ENCODE measurements at regions not wholly inside any gene's neighbourhood (a gene's known extent, or its start where the extent isn't known, plus 50 kb on each side); places are given as distances from the start of the nearest gene placed in this dataset.

DNA sequence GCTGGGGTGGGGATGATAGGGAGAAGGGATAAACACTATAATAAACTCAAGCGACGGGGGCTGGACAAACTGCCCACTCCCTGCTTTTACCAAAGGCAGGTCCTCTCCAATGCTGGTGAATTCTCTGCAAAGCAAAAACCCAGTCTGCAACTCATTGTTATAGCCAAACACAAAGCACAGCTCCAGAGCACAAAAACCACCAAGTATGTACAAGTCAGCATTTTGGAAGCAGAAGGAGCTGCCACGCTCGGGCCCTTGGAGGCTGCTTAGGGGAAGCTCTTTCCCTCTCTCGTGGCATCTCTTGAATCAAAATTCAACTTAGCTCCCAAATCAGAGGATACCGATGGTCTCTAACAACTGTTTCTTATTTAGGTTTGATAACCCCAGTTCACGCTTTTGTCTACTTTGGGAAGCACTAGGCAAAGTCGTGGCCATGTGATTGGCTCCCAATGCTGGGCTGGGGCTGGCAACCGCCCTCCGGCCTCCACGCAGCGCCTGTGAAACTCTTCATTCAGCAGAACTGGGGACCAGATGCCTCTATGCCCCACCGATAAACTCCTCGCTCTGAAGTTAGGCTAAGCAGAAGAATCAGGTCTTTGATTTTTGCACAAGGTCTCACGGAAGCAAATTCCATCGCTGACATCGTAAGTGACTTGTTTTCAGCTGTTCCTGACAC, 158.5 kb upstream of the FOXN3 start:
- ChIA-PET CTCF (interaction anchor here (0.6 kb wide), 1 partner anchor 10 kb away, joined by 3 read pairs; no protein-coding TSS in a partner anchor), POLR2A (no interaction called here), RAD21 (ENCODE audit: unreplicated experiment) (no interaction called here), SMC1A (ENCODE audit: uncharacterized antibody, unreplicated experiment) (interaction anchor here (0.8 kb wide), 1 partner anchor 65 kb away, joined by 3 read pairs; no protein-coding TSS in a partner anchor)
- Histone ChIP-seq H4K20me1 (ENCODE audit: control insufficient read depth, insufficient read depth) (no peaks in the 10 kb centered on the region), H2AFZ (ENCODE audit: control insufficient read depth, low read depth, low read length) (no peak overlapping the region), H3K4me1 (ENCODE audit: control insufficient read depth, insufficient read depth, low read length) (no peaks in the 10 kb centered on the region), H3K36me3 (ENCODE audit: control insufficient read depth in 2 of 2, insufficient read depth in 2 of 2, low read length in 1 of 2) (no peaks in the 10 kb centered on the region), H3K9me3 (replicated peaks; ENCODE audit: control insufficient read depth, insufficient read depth, low read length) (no peaks in the 10 kb centered on the region), H3K9ac (ENCODE audit: control insufficient read depth, insufficient read depth, low read length) (no peak overlapping the region), H3K4me3 (no peak overlapping the region), H3K4me2 (ENCODE audit: control insufficient read depth, insufficient read depth) (no peak overlapping the region), H3K79me2 (ENCODE audit: control insufficient read depth, insufficient read depth, low read length) (no peaks in the 10 kb centered on the region), H3K27me3 (replicated peaks in 1 of 2; ENCODE audit: control insufficient read depth in 2 of 2, insufficient read depth in 2 of 2, low read length in 1 of 2) (no peaks in the 10 kb centered on the region), H3K27ac (ENCODE audit: control insufficient read depth, insufficient read depth) (no peak overlapping the region)
- in situ Hi-C loops (cut with MboI) = no loop called here
- TF ChIP-seq ATF7 (IDR thresholded peaks at IDR 0.05; ENCODE audit: low read depth) (no peak), MYC (IDR thresholded peaks at IDR 0.05; ENCODE audit: insufficient read depth, insufficient read length, insufficient replicate concordance, low read length, severe bottlenecking) (no peak), CHD4 (IDR thresholded peaks at IDR 0.05) (no peak), ZNF207 (IDR thresholded peaks at IDR 0.05; ENCODE audit: borderline replicate concordance) (no peak), TCF3 (IDR thresholded peaks at IDR 0.05; ENCODE audit: borderline replicate concordance, insufficient read depth, low read depth, low read length) (no peak), SMAD5 (IDR thresholded peaks at IDR 0.05; ENCODE audit: low read depth) (no peak), DPF2 (IDR thresholded peaks at IDR 0.05) (no peak), CBX5 (IDR thresholded peaks at IDR 0.05; ENCODE audit: low read depth) (no peak), CEBPB (IDR thresholded peaks at IDR 0.05; ENCODE audit: borderline replicate concordance in 1 of 2, low read depth in 2 of 2, low read length in 2 of 2) (no peak), IKZF2 (IDR thresholded peaks at IDR 0.05) (no peak)
- TF ChIP-seq, protein P1, sequence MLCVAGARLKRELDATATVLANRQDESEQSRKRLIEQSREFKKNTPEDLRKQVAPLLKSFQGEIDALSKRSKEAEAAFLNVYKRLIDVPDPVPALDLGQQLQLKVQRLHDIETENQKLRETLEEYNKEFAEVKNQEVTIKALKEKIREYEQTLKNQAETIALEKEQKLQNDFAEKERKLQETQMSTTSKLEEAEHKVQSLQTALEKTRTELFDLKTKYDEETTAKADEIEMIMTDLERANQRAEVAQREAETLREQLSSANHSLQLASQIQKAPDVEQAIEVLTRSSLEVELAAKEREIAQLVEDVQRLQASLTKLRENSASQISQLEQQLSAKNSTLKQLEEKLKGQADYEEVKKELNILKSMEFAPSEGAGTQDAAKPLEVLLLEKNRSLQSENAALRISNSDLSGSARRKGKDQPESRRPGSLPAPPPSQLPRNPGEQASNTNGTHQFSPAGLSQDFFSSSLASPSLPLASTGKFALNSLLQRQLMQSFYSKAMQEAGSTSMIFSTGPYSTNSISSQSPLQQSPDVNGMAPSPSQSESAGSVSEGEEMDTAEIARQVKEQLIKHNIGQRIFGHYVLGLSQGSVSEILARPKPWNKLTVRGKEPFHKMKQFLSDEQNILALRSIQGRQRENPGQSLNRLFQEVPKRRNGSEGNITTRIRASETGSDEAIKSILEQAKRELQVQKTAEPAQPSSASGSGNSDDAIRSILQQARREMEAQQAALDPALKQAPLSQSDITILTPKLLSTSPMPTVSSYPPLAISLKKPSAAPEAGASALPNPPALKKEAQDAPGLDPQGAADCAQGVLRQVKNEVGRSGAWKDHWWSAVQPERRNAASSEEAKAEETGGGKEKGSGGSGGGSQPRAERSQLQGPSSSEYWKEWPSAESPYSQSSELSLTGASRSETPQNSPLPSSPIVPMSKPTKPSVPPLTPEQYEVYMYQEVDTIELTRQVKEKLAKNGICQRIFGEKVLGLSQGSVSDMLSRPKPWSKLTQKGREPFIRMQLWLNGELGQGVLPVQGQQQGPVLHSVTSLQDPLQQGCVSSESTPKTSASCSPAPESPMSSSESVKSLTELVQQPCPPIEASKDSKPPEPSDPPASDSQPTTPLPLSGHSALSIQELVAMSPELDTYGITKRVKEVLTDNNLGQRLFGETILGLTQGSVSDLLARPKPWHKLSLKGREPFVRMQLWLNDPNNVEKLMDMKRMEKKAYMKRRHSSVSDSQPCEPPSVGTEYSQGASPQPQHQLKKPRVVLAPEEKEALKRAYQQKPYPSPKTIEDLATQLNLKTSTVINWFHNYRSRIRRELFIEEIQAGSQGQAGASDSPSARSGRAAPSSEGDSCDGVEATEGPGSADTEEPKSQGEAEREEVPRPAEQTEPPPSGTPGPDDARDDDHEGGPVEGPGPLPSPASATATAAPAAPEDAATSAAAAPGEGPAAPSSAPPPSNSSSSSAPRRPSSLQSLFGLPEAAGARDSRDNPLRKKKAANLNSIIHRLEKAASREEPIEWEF (IDR thresholded peaks at IDR 0.05; ENCODE audit: insufficient replicate concordance, low read depth, low read length) = no peak
- no peak for DNase-seq (ENCODE audit: low read depth, low spot score)
- 94% methylated on average over 17 of the region's 17 CpGs for WGBS (ENCODE audit: insufficient coverage, insufficient replicate concordance, low lambda C conversion rate, missing lambda C conversion rate)
- no TSS peak for BruUV-seq (replicated peaks)
- no peak for ATAC-seq
- intact Hi-C loops (cut with micrococcal nuclease; ENCODE audit: unreplicated experiment) = no loop called here
- no peak for FAIRE-seq

Measured in GM12878 (cell line).